OCI-LY7 (cell line): ENCODE measurements at regions not wholly inside any gene's neighbourhood (a gene's known extent, or its start where the extent isn't known, plus 50 kb on each side); places are given as distances from the start of the nearest gene placed in this dataset.

Source experiments
- BruUV-seq: library from RNA; stranded (reverse); fragments of 400-500 nt; replicated peaks from 2 replicates; lab custom pipeline; 2021; lab: Mats Ljungman, UMichigan
- CTCF ChIA-PET: fragments of 300-600 bp; sonication (Branson Sonifier 250); formaldehyde crosslinking; loops from one replicate; lab custom pipeline; 2022; ENCODE audit warnings: antibody characterized with exemption; ENCODE audit not compliant: unreplicated experiment; lab: Charles Lee
- POLR2A ChIA-PET: fragments of 300-600 bp; sonication (Branson Sonifier 250); formaldehyde crosslinking; loops from one replicate; lab custom pipeline; 2022; ENCODE audit warnings: antibody characterized with exemption; lab: Charles Lee
- DNase-seq: peaks from one replicate; pipeline ENCODE4 v3.0.0-alpha.2; 2015; ENCODE audit warnings: low spot score
- H2AFZ ChIP-seq: fragments of 200-600 bp; sonication (generic), shearing (Covaris generic); 2 replicates; pipeline ENCODE4 v1.6.1; 2014; ENCODE audit warnings: mild to moderate bottlenecking, antibody characterized with exemption, low read length, moderate library complexity
- H3K27ac ChIP-seq: fragments of 200-600 bp; sonication (generic); 2 replicates; pipeline ENCODE4 v1.5.1; 2014; ENCODE audit warnings: mixed run types, low read depth, mild to moderate bottlenecking, moderate library complexity, low read length, inconsistent platforms; ENCODE audit not compliant: poor library complexity, severe bottlenecking
- H3K36me3 ChIP-seq: fragments of 200-600 bp; sonication (generic); 2 replicates; pipeline ENCODE4 v1.6.1; 2014; ENCODE audit warnings: mild to moderate bottlenecking, antibody characterized with exemption, low read length, moderate library complexity, mixed read lengths; ENCODE audit not compliant: insufficient read depth
- H3K4me1 ChIP-seq: fragments of 200-600 bp; sonication (generic); 2 replicates; pipeline ENCODE4 v1.5.1; 2014; ENCODE audit warnings: mild to moderate bottlenecking, low read length; ENCODE audit not compliant: insufficient read depth, poor library complexity, severe bottlenecking
- H3K4me2 ChIP-seq: fragments of 200-600 bp; sonication (generic); 2 replicates; pipeline ENCODE4 v1.6.1; 2014; ENCODE audit warnings: mild to moderate bottlenecking, low read length
- H3K4me3 ChIP-seq: fragments of 200-600 bp; sonication (generic); 2 replicates; pipeline ENCODE4 v1.5.1; 2014; ENCODE audit warnings: mild to moderate bottlenecking, low read depth, low read length; ENCODE audit not compliant: poor library complexity, severe bottlenecking
- H3K79me2 ChIP-seq: fragments of 200-600 bp; sonication (generic); 2 replicates; pipeline ENCODE4 v1.6.1; 2016; ENCODE audit warnings: low read depth, mild to moderate bottlenecking, low read length, moderate library complexity, mixed read lengths; ENCODE audit not compliant: insufficient read depth
- H3K9me2 ChIP-seq: fragments of 200-600 bp; sonication (generic); 2 replicates; pipeline ENCODE4 v1.6.1; 2016; ENCODE audit warnings: mild to moderate bottlenecking, low read length, mixed read lengths; ENCODE audit not compliant: insufficient read depth
- H3K9me3 ChIP-seq: fragments of 200-600 bp; sonication (generic); 2 replicates; pipeline ENCODE4 v1.6.1; 2014; ENCODE audit warnings: mild to moderate bottlenecking, mixed run types, low read length, mixed read lengths
- H4K20me1 ChIP-seq: fragments of 200-600 bp; sonication (generic); 2 replicates; pipeline ENCODE4 v1.6.1; 2014; ENCODE audit warnings: mild to moderate bottlenecking, antibody characterized with exemption, low read length, moderate library complexity, mixed read lengths; ENCODE audit not compliant: insufficient read depth
- CTCF ChIP-seq: fragments of 200-600 bp; sonication (generic); conservative IDR thresholded peaks from 2 replicates; pipeline ENCODE4 v1.5.1; 2014; ENCODE audit warnings: mild to moderate bottlenecking, antibody characterized with exemption, low read length, moderate library complexity, mixed read lengths
- EZH2phosphoT487 ChIP-seq: fragments of 200-600 bp; sonication (generic); IDR thresholded peaks from 2 replicates; pipeline ENCODE4 v1.6.1; 2018; ENCODE audit warnings: low read depth, borderline replicate concordance, mild to moderate bottlenecking, mixed run types, antibody characterized with exemption, low read length, moderate library complexity, mixed read lengths
- intact Hi-C: fragments of 100-400 bp; cut with micrococcal nuclease; formaldehyde crosslinking; loops from one replicate; pipeline ENCODE4 v1.10.0; 2022; ENCODE audit not compliant: unreplicated experiment

- Histone ChIP-seq H3K9me3 (no peaks in the 10 kb centered on the region), H3K4me3 (no peak overlapping the region), H2AFZ (no peak overlapping the region), H3K9me2 (no peaks in the 10 kb centered on the region), H3K4me1 (no peaks in the 10 kb centered on the region), H3K36me3 (no peaks in the 10 kb centered on the region), H3K27ac (no peak overlapping the region), H3K4me2 (no peak overlapping the region), H4K20me1 (no peaks in the 10 kb centered on the region), H3K79me2 (no peaks in the 10 kb centered on the region)
- intact Hi-C loops, result no loop called here
- BruUV-seq, result no TSS peak
- ChIA-PET CTCF (no interaction called here), POLR2A (no interaction called here)
- DNase-seq, result no peak
- TF ChIP-seq EZH2phosphoT487 (no peak), CTCF (no peak)
These were observed 1105.5 kb downstream of the TMEM121 start for GRCh38 chr14:106631879-106632278.

GRCh38 chr14:106633721-106634120 is 1107.3 kb downstream of the TMEM121 start:
- intact Hi-C loops, result no loop called here
- BruUV-seq, result no TSS peak

GRCh38 chr14:106635569-106635968 is 1109.2 kb downstream of the TMEM121 start:
- Histone ChIP-seq H4K20me1 (no peaks in the 10 kb centered on the region), H3K9me2 (no peaks in the 10 kb centered on the region), H3K4me1 (no peaks in the 10 kb centered on the region), H2AFZ (no peak overlapping the region), H3K9me3 (no peaks in the 10 kb centered on the region), H3K79me2 (no peaks in the 10 kb centered on the region), H3K36me3 (no peaks in the 10 kb centered on the region), H3K27ac (no peak overlapping the region), H3K4me2 (no peak overlapping the region), H3K4me3 (no peak overlapping the region)
- intact Hi-C loops, result no loop called here
- ChIA-PET POLR2A (no interaction called here), CTCF (no interaction called here)
- TF ChIP-seq EZH2phosphoT487, result no peak
- TF ChIP-seq CTCF, result no peak
- no peak for DNase-seq
- no TSS peak for BruUV-seq

More at GRCh38 chr14:106633721-106634120, 1107.3 kb downstream of the TMEM121 start:
- H3K36me3 ChIP-seq, result no peaks in the 10 kb centered on the region
- ChIA-PET POLR2A (no interaction called here), CTCF (no interaction called here)
- no peaks in the 10 kb centered on the region for H3K9me3 ChIP-seq
- H2AFZ ChIP-seq, result no peak overlapping the region
- no peaks in the 10 kb centered on the region for H3K4me1 ChIP-seq
- no peak overlapping the region for H3K4me3 ChIP-seq
- no peak overlapping the region for H3K4me2 ChIP-seq
- no peak for DNase-seq
- no peaks in the 10 kb centered on the region for H4K20me1 ChIP-seq
- no peak overlapping the region for H3K27ac ChIP-seq
- H3K79me2 ChIP-seq, result no peaks in the 10 kb centered on the region
- H3K9me2 ChIP-seq, result no peaks in the 10 kb centered on the region
- TF ChIP-seq CTCF, result no peak
- TF ChIP-seq EZH2phosphoT487, result no peak
